HG03039 (cell line): ENCODE measurements at regions not wholly inside any gene's neighbourhood (a gene's known extent, or its start where the extent isn't known, plus 50 kb on each side); places are given as distances from the start of the nearest gene placed in this dataset.
A peak's percentile ranks its signal among the peaks of the same experiment; 100 is the strongest.

Source experiments
- ATAC-seq: cut with Tn5 transposase; IDR thresholded peaks from one replicate; pipeline ENCODE4 v1.9.1; 2021; ENCODE audit warnings: mild to moderate bottlenecking, moderate library complexity; ENCODE audit not compliant: unreplicated experiment

DNA sequence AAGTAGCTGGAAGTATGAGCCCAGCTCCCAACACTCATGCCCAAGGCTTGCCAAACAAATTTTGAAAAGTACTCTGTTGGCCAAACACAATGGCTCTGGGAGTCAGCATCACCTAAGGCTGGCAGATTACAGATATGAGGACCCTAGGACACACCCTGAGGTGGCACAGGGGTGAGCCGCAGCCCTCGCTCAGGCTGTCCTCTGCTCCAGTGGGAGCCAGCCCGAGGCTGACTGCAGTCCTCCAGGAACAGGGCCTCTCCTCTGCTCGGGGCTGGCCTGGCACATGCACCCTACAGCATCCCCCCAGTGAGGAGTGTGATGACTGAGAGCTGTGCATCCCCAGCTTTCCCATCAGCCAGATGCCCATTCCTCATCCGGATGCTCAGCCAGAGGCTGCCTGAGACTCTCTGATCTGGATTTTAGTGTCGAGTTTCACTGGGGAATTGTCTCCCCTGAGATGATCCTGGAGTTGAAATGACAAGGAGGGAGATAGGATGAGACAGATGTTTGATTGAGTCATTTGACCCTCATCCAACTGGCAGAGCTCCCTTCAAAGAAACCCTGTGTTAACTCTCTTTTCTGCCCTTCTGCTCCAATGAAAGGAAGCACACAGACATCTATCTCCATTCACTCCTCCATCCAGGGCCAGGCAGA, 269.3 kb upstream of the NCKAP5 start:
- no peak for ATAC-seq

- no peak for ATAC-seq
These were observed 270.5 kb upstream of the NCKAP5 start for GRCh38 chr2:133838642-133839365.

DNA sequence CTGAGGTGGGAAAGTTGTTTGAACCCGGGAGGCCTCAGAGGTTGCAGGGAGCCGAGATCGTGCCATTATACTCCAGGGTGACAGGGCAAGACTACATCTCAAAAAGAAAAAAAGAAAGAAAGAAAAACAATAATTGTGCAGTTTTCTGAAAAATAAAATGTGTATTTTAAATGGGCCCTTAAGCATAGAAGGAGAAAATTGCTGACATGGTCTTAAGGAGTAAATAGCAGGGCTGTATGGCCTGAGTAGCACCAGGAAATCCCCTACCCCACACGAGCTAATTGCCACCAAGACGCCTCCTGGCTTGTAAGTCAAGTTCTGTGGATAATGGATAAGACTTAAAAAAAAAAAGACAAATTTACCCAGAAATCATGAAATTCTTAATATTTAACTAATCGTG, 271.4 kb upstream of the NCKAP5 start:
- ATAC-seq = no peak

- no peak for ATAC-seq
These were observed 272.5 kb upstream of the NCKAP5 start for GRCh38 chr2:133840761-133841160.

DNA sequence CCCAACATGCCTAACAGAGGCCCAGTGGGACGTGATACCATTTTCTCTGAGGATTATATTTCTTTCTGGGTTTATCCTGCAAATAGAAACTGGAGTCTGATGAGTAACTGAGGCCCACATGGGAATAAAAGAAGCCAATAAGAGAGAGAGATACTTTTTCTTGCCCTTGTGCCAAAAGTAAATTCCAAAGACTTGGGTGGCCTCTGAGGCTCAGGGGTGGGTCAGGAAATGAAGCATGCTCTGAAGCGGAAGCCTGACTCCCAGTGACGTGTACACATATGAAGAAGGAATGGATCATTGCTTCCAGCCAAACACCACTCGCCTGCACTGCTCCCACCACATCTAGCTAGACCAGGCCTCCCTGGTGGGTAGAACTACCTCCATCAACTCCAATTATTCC, 273.6 kb upstream of the NCKAP5 start:
- no peak for ATAC-seq

DNA sequence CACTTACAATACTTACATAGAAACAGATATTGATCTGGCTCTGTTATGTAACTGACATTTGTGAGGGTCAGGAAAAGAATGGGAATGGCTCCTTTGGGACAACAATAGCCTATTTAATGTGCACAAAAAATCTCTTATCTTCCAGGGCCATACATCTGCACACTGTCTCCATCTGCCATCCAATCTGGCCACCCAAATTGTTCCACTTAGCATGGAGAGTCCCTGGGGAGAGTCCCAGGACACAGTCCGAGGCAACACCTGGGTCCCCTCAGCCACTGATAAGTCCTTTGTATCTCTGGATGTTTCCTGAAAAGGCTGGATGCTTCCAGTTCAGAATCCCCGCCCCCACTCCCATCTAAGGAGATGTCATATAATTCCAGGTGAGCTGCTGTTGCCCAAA, 274.2 kb upstream of the NCKAP5 start:
- no peak for ATAC-seq

- no peak for ATAC-seq
These were observed 274.8 kb upstream of the NCKAP5 start for GRCh38 chr2:133843091-133843490.

GRCh38 chr2:133843551-133843950, 275.3 kb upstream of the NCKAP5 start:
- no peak for ATAC-seq

GRCh38 chr2:133844214-133844892, 276.1 kb upstream of the NCKAP5 start:
- ATAC-seq = peak; percentile 80

DNA sequence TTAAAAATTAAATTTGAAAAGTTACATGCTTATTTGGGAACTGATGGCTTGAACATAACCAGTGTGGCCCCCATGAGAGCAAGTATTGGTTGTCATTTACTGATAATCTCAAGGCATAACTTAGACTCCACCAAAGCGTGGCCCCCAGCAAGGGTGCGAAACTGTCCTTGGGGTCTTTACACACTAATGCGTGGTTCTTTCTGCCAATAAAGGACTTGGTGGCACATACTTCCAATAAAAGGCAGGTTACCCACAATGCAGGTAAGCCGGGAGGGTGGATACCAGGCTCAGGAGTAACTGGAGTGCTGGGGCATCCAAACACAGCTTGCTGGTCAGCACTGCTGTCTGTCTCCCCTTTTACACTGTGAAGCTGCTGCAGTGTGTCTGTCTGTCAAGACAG, 278.2 kb upstream of the NCKAP5 start:
- ATAC-seq = no peak

DNA sequence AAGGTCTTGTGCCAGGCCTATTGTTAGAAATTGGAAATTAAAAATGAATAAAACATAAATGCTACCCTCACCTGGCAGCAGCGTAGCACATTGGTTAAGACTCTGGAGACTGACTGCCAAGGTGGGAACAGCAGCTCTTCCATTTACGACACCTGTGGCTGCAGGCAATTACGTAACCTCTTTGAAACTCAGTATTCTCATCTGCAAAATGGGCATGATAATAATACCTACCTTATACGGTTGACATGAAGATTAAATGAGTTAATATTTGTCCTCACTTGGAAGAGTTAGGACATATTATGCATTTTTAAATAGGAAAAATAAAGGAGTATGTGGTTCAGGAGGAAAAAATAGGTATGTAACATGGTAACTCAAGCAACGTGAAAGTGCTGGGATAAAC, 279.3 kb upstream of the NCKAP5 start:
- ATAC-seq = no peak

- no peak for ATAC-seq
These were observed 279.9 kb upstream of the NCKAP5 start for GRCh38 chr2:133848111-133848649.

DNA sequence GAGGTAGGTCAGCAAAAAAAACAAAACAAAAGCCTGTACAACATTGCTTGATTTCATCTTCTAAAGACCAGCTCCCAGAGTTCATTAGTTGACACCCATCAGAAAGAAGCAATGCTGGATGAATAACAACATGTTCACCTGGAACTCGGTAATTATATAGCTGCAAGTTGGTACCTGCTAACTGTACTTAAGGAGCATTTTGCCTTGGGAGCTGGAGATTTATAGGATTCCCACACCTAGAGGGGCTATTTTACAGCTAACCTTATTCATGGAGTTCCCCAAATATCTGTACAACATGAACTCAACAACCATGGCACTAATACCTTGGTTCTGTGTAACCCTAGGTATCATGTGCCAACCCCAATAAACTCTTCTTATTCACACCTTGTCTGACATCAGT, 281.1 kb upstream of the NCKAP5 start:
- ATAC-seq = no peak

- ATAC-seq = no peak
These were observed 286.4 kb upstream of the NCKAP5 start for GRCh38 chr2:133854603-133855200.

- no peak for ATAC-seq
These were observed 287.3 kb upstream of the NCKAP5 start for GRCh38 chr2:133855526-133855925.

- no peak for ATAC-seq
These were observed 288.4 kb upstream of the NCKAP5 start for GRCh38 chr2:133856678-133857077.

DNA sequence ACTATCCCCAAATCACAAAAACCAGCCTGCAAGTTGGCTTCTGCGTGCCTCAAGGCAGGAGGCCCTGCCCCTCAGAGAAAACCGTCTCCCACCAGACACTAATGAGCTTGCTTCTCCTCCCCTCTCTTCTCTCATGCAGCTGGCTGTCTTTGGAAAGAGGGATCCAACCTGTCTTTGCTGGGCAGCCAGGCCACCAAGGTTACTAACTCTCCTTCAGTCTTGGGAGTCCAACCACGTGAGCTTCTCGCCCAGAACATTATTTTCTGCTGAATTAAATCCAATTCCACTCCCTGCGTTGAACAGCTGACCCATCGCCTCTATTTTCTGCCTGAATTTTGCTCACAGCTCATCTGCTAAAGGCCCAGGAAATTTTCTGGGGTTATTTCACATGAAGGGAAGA, 291.3 kb upstream of the NCKAP5 start:
- ATAC-seq = no peak

DNA sequence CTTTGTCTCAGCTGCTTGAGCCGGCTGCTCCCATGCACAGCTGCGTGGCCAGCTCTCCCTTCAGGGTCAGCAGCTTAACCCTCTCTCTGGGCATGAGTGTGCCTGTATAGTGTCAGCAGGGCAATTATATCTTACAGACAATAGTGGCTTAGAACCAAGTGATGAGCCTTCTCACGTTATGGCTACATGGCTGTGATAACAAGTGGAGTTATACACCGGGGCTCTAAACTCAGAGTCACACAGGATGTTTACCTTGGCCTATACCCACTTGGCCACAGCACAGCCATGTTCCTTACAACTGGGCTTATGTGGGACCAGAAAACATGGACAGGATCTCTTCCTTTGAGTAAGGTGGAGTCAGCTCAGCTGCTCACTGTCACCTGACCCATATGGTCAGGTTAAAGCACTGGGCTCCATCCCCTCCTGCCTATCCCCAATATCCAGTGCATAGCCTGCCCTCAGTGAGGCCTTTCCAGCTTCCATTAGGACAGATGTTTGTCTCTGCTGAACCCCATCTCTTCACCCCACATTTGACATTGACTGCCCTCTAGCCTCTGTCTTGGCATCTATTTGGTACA, 294.2 kb upstream of the NCKAP5 start:
- ATAC-seq = no peak

DNA sequence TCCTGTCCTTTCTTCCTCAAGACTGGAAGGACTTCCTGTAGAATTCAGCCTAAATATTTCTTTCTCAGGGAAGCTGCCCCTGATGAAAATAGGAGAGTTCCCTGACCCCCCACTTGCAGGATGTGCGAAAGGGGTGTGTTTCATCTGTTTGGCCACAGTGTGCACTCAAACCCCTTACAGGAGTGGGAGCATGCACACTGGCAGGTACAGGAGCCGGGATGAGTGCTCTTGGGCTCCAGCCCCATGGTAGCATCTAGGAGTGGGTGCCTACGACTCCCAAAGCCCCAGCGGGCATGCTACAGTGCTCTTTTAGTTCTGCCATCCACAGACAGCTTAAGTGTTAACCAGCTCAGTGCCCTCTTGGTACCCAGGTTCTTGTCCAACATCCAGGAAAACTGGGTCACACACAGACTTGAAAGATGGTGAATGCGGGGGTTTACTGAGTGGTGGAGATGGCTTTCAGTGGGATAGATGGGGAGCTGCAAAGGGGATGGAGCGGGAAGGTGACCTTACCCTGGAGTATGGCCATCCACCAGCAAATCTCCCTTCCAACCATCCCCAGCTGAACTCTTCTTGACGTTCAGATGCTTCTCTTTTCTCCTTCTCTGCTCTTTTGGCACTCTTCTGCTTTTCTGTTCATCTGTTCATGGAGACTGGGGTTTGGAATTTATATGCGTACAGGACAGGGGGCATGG, 295.0 kb upstream of the NCKAP5 start:
- no peak for ATAC-seq

- no peak for ATAC-seq
These were observed 296.9 kb upstream of the NCKAP5 start for GRCh38 chr2:133865141-133865540.

- ATAC-seq = no peak
These were observed 298.9 kb upstream of the NCKAP5 start for GRCh38 chr2:133867166-133867565.
